Activated CD4-positive, alpha-beta T cell treated with anti-CD3 and anti-CD28 coated beads, Interleukin-2, Interleukin-6, amounts not matched to agents 100 ng/mL and 50 ng/mL, durations not matched to agents 16 hours and 8 hours (primary cell): ENCODE measurements at regions not wholly inside any gene's neighbourhood (a gene's known extent, or its start where the extent isn't known, plus 50 kb on each side); places are given as distances from the start of the nearest gene placed in this dataset.
"Not testable (repeated sequence)": the region's sequence is repeated elsewhere in the genome, so short reads cannot be mapped to it uniquely, and the experiment has no call there.

Experiments used
- DNase-seq: peaks from one replicate; pipeline ENCODE4 v3.0.0-alpha.2; 2020

DNA sequence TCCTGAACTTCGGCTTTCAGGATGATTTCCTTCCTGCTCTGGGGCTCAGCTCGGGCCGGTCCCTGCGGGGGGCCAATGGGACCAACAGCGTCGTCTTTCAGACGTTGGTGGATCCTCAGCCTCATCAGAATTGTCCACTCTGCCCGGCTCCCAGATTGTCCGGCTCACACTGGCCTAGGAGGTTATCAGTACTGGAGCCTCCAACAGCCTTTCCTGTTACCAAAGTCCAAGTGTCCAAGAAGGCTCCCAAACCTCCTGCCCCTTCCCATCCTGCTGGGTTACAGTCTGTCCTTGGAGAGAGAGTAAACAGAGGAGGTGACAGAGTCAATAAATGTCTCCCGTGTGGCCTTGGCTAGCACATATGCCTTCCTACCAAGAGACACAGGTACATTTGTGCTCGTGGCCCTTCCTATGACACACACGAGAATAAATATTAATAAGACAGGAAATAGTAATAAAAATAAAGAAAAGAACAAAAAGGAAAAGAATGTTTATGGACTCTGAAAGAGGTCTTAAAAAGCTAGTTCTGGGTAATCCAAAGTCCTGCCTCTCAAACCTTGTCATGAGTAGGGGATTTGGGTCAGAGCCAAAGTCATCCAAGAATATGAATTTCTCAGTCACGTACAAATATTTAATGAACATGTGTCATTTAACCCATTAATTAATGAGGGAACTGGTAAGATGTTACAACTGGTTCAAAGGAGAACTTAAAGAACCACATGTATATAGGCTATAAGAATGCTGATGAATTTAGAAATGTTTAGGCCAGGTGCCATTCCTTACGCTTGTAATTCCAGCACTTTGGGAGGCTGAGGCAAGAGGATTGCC lies 80.8 kb upstream of the SLC2A1 start:
- no peak for DNase-seq

DNA sequence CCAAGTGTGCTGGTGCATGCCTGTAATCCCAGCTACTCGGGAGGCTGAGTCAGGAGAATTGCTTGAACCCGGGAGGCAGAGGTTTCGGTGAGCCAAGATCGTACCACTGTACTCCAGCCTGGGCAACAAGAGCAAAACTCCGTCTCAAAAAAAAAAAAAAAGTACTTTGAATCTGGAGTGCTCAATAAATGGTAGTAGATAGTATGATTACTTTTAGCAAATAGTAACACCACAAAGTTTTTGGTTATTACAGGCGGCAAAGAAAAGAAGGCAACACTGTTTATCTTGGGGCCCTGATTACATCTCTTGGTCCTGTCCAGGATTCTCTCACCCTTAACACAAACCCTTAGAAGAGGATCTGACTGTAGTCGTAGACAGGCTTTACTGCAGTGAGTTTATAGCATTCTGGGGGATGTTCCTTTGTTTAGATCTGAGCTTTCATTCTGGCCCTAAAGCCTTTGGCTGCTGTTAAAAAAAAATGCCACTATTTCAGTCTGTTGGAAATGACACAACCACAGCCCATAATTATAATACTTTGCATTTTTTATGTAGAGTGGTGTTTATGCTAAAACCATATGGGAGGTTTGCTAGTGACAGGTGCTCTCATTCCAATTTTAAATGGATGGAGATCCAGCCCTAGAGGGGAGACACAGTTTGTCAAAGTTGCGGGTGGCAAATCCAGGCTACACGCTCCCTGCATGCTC lies 79.7 kb upstream of the SLC2A1 start:
- no peak for DNase-seq

DNA sequence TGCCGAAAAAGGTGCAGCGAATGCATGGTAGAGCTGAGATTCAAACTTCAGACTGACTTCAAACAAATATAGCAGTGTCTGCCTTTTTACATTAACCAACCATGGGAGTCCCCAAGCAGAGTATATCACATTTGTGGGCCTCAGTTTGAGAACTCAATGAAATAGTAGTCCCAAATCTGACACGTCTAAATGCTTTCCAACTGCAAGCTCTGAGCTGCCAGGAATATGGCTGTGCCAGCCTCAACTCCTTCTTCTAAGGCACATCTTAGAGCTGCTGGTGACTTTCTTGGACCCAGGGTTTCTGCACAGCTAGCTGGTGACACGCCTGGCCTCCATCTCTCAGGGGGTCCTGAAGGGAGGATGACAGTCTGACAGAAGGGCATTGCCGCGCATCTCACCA lies 78.8 kb upstream of the SLC2A1 start:
- no peak for DNase-seq

DNA sequence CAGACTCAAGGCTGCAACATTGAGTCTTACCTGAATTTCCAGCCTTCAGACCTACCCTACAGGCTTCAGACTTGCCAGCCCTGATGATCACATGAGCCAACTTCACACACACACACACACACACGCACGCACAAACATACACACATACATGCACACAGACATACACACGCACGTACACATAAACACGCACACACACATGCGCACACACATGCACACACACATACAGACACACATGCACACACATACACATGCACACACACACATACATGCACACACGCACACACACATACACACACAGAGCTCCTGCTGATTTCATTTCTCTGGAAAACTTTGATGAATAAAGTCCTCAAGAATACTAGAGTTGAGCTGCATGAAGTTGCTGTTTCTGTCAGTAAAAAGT lies 78.3 kb upstream of the SLC2A1 start:
- no peak for DNase-seq

DNA sequence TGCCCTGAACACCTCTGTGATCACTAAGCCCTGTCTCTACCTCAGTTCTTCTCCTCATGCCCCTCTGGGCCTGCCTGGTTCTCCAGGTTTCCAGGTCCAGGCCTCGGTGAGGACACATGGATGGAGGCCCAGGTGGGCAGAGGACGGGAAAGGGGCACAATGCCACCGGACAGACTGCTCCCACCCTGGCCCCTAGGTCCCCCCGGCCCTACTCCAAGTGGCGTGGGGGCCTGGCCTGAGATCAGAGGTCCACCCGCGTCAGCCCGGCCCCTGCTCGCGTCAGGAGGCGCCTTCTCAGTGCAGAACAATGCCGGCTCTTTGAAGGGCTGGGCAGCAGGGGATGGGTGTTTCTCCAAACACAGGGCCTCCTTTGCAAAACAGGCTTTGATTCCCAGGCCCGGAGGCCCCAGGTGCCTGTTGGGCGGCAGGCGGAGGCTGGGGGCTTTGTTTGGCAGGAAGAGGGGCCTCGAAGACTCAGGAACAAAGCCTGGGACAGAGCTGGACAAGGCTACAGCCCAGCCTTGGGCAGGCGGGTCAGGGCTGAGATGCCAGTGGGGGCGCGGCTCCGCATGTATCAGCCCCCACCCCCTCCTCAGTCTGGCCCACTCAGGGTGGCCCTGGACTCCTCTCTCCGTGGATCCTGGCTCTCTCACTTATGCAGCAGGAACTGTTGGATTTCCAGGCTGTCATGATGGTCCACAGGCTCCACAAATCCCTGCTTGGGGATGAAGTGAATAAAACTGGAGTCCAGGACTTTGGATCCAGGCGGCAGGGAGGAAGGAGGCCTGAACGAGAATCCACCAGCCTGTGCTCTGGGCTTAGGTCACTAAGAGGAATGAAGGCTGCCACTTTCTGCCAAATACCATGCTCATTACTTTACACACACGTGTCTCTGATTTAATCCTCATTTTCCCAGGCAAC lies 77.4 kb upstream of the SLC2A1 start:
- DNase-seq: no peak

DNA sequence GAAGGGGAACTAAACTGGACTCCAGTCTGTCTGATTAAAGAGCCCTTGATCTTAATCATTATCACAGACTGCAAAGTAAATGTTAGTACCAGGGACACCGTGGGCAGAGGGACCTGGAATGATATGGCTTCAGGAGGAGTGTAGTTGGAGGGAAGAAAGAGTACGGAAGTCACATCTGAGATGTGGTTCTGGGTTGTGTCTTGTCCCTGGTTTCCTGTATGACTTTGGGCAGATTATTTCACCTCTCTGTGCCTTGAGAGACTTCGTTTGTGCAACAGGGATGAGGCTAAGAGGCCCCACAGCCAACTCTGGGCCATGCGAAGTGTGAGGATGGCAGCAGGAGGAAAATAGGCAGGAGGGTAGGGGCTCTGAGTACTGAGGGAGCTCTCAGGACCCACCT lies 76.1 kb upstream of the SLC2A1 start:
- DNase-seq: no peak

DNA sequence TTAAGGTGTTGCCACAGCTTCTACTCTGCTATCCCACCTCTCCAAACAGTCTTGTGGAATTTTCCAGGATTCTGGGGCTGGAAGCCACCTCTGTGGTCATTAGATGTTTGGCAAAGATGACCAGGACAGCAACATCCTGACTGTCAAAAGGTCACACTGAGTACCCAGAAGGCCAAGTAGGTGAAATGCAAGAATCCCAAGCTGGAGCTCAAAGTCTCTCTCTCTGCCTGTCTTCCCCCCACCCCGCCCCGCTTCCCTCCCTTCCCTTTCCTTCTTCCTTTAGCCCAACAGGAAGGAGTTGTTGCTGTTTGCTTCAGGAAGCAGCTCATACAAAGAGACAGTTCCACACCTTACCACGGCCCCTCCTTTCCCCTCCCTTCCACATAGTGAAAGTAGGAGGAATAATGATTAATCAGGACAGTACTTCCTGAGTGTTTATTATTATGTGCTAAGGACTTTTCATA lies 75.6 kb upstream of the SLC2A1 start:
- DNase-seq: no peak

DNA sequence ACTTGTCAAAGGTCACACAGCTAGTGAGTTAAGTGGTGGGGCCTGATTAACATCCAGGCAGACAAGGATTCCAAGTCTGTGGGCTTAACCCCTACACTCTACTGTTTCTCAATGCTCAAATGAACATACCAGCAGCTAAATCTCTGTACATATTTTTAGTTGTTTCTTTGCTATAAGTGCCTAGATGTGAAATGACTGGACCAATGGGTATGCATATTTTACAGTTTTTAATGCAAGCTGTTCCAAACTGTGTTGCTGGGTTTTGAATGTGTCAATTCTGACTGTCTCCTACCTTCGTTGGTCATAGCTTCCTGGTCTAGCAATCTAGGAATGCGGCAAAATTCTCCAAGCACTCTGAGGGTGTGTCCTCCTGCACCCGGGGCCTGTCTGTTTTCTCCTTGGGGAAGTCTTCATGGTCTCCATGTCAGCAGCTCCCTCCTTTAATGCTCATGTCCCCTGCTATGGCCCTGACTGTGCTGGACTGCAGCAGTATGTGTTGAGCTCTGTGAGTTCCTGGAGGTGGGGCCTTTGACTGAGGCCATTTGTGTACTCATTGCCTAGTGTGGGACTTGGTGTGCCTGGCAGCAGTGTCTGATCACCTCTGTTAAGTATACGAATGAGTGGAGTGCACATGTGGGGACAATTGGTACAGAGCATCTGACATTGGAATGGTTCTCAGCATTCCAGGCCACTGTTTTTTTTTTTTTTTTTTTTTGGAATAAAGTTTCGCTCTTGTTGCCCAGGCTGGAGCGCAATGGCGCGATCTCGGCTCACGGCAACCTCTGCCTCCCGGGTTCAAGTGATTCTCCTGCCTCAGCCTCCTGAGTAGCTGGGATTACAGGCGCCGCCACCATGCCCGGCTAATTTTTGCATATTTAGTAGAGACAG lies 72.9 kb upstream of the SLC2A1 start:
- no peak for DNase-seq

DNA sequence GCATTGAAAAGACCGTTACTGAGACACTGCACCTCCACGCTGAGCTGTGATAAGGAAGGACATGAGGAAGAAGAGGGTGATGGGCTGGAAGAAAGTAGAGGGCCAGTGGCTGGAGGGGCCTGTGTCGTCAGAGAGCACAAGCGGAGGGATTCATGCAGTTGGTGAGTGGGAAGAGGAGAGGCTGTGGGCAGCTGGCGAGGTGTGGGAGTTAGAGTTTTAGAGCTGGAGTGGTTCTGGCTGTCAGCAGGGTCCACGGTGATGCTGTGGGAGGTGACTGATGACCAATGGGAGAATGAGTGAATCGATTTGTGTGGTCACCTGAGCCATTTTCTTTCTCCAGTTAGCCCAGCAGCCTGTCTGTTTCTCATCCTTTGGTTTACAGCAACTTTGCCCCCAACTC lies 66.2 kb upstream of the SLC2A1 start:
- DNase-seq: no peak

DNA sequence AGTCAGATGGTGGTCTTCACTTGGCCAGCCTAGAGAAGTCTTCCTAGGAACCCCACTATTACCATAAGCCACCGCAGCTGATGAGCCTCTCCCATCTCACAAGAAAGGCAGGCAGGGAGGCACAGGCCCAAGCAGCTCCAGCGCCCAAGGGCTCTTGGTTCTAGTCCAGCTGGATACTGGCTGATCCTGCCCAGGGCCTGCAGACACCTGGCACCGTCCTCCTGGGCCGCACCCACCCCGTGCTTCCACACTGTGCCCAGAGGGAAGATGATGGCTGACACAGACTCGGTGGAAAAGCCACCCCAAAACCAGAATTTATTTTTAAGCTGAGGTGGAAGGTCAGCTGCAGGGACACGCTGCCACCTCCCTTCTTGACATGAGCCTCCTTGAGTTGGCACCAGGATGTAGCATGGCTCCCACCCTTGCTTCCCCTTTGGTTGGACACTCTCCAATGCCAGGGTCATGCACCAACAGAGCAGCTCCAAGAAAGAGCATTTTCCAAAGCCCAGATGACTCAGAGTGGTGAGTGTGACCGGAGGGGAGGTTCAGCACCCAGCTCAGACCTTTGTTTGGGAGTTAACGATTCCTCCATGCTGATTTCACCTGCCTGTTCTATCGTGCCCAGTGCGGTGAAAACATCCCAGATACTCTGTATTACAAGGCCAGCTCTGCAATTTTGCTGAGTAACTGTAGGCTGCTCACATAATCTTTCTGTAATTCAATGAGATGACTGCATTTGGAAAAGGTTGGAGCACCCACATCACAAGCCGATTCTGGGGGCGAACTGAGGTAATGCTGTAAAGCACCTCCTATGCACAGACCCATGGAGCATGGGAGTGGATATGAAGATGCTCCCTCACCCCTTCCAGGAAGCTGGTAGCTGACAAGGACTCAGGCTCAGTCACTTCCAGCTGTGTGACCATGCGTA lies 63.1 kb upstream of the SLC2A1 start:
- DNase-seq: no peak

DNA sequence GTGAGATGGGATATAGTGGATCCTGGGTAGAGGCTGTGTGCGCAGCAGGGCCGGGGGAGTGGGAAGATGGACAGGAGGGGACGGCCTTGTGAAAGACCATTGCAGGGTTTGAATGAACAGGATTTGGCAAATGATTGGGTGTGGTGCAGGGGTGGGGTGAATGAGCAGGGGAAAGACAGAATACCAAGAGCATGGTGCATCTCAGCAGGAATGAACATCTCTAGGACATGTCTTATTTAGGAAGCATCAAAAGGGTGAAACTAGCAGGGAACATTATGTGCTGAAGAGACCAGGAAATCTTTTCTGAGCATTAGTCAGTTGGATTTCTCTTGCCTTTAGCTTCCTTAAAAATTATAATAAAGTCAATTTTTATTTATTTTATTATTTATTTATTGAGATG lies 60.6 kb upstream of the SLC2A1 start:
- no peak for DNase-seq

DNA sequence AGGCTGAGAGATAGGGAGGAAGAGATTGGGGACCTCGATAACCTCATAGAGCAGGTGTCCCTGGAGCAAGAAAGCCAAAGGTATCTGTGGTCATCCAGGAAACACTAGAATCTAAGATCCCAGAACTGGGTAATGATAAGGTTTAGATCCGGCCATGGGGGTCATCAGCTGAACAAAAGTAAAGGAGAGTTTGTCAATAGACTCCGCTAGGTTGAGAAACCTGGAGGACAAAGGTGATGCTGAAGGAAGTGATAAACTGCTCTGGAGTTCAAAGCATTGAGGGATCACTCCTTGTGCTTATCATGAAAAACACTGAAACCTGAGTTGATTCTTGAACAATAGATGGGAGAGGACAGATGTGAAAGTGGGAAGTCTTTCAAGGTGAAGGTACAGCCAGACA lies 59.5 kb upstream of the SLC2A1 start:
- DNase-seq: no peak

DNA sequence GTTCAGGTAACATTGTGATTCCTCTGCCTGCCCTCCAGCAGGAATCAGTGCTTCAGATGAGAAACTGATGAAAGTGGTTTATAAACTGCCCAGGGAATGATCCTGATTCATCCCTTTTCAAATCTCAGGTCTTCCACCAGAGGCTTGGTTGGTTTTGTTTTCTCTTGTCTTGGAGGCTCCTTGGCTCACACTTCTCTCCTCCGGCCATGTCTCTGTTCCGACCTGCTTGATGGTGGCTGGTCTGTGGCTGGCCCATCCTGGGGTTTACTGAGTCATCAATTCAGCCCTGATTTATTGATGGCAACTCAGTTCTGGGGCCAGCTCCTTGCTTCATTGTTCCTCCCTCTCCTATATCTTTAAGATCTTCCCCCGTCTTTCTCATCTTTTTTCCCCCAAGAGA lies 56.6 kb upstream of the SLC2A1 start:
- DNase-seq: no peak

DNA sequence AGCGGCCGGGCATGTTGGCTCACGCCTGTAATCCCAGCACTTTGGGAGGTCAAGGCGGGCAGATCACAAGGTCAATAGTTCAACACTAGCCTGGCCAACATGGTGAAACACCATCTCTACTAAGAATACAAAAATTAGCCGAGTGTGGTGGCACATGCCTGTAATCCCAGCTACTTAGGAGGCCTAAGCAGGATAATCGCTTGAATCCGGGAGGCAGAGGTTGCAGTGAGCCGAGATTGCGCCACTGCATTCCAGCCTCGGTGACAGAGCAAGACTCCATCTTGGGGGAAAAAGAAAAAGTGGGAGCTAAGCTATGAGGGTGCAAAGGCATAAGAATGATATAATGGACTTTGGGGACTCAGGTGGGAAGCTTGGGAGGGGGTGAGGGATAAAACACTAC lies 55.9 kb upstream of the SLC2A1 start:
- DNase-seq: not testable (repeated sequence)

DNA sequence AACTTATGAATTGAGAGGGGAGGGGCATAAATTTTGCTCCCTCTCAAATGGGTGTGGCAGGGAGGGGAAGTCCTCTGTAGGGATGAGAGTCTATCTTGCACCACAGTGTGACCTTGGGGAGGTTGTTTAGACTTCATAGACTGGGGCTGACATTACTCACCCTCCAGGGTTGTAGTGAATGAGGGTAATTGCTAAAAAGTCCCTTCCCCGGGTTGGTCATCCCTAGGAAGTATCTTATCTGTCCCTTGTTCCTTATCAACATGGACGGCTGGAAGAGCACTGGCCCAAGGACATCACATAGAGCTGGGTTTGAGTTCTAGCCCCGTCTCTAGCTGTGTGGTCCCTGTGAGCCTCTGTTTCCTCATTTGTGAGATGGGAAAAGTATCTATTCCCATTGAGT lies 52.4 kb upstream of the SLC2A1 start:
- no peak for DNase-seq

DNA sequence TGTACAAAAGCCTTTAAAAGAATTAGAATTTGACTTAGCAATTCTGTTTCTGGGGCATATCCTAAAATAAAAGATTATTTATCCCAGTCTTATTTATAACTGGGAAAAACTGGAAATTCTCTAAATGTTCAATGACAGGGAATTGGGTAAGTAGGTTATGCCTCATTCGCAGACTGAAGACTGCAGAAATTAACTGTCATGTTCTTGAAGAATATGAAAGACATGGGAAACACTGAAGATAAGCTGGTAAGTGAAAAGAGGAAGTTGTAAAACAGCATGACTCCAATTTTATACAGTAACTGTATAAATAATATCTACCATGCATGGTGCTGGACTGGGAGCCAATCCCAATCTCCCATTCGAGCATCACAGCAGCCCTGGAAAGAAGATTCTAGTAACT lies 50.6 kb upstream of the SLC2A1 start:
- no peak for DNase-seq

DNA sequence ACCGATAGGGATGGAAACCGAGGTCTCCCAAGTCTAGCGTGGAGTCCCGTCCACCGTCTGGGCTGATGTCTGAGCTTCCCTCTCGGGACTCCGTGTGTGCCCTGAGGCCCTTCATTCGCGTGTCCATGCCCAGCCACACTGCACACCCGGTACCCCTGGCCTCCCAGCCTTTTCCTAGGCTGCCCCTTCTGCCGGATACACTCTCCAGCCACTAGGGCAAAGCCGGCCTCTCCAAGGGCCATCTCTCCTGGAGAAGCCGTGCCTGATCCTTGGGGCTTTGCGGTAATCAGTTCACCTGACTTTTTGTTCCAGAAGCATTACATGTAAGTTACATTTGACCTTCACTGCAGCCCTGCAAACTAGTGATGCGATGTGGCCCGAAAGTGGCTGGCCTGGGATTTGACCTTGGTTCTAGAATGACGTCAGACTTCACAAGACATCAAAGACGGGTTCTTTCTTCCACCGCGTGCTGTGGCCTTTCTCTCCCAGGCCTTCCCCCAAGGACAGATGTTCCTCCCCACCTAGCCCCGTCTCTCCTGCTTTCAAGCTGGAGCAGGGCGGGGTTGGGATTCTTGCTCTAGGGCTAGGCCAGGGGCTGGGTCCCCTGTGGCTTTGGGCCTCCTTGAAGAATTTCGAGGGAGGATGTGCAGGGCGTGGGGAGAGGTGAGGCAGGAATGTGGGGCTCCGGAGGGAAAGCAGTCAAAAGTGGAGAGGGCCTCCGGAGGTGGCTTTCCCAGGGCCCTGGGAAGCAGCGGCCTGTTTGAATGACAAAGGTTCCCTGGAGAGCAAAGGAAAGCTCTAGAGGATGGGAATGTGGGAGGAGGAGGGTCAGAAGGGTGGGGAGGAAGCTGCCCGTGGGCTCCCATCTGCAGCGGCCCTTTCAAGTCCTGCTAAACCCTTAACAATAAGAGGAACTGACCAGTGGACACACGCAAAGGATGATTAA lies 49.7 kb upstream of the SLC2A1 start:
- DNase-seq: no peak
